ENCODE measurements at regions not wholly inside any gene's neighbourhood (a gene's known extent, or its start where the extent isn't known, plus 50 kb on each side); places are given as distances from the start of the nearest gene placed in this dataset.

GRCh38 chr3:180253283-180253682 lies 216.5 kb upstream of the PEX5L start:
- TF ChIP-seq CTCF (IDR thresholded peaks at IDR 0.05) (no peak), RAD21 (IDR thresholded peaks at IDR 0.05; ENCODE audit: low read length) (no peak), TEAD4 (IDR thresholded peaks at IDR 0.05; ENCODE audit: borderline replicate concordance, insufficient read depth) (no peak), MXI1 (IDR thresholded peaks at IDR 0.05; ENCODE audit: low read depth, low read length) (no peak), JUND (IDR thresholded peaks at IDR 0.05) (no peak), CHD2 (IDR thresholded peaks at IDR 0.05; ENCODE audit: low read length, partially characterized antibody) (no peak), GABPA (IDR thresholded peaks at IDR 0.05; ENCODE audit: low read depth) (no peak), POLR2AphosphoS5 (IDR thresholded peaks at IDR 0.05; ENCODE audit: low read depth, low read length) (no peak), RCOR1 (IDR thresholded peaks at IDR 0.05; ENCODE audit: low read length) (no peak), USF1 (IDR thresholded peaks at IDR 0.05; ENCODE audit: borderline replicate concordance, low read depth) (no peak), ZBTB33 (IDR thresholded peaks at IDR 0.05; ENCODE audit: borderline replicate concordance, low read depth) (no peak), TAF1 (IDR thresholded peaks at IDR 0.05; ENCODE audit: borderline replicate concordance, low read depth, low read length) (no peak), ELF1 (IDR thresholded peaks at IDR 0.05) (no peak)

Data from SK-N-SH (cell line).